HG03060 (cell line): ENCODE measurements at regions not wholly inside any gene's neighbourhood (a gene's known extent, or its start where the extent isn't known, plus 50 kb on each side); places are given as distances from the start of the nearest gene placed in this dataset.

ENCODE experiments used
- ATAC-seq: cut with Tn5 transposase; IDR thresholded peaks from one replicate; pipeline ENCODE4 v1.9.1; 2021; ENCODE audit warnings: low read depth, moderate number of reproducible peaks; ENCODE audit not compliant: unreplicated experiment

GRCh38 chr3:7881946-7882345, 619.7 kb upstream of the LMCD1 start:
- ATAC-seq: no peak

GRCh38 chr3:7897655-7898054, 604.0 kb upstream of the LMCD1 start:
- no peak for ATAC-seq

GRCh38 chr3:7913283-7913682, 588.3 kb upstream of the LMCD1 start:
- no peak for ATAC-seq

DNA sequence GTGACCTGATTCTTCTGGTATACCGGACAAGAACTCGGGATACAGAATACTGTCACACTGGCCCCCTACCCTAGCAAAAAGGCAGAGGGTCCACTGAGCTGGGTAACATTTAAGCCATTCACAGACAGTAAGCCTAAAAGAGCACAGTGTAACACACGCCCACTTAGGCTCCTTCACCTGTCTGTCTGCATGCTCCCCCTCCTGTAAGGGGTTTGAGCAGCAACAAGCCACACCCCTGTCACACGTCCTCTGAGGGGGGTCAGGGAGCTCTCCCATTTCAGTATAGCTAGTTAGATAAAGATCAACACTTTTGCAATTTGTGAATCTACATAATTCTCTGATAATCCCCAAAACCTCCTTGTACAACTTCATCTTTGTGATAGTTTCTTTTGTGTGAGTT, 586.3 kb upstream of the LMCD1 start:
- ATAC-seq: no peak

DNA sequence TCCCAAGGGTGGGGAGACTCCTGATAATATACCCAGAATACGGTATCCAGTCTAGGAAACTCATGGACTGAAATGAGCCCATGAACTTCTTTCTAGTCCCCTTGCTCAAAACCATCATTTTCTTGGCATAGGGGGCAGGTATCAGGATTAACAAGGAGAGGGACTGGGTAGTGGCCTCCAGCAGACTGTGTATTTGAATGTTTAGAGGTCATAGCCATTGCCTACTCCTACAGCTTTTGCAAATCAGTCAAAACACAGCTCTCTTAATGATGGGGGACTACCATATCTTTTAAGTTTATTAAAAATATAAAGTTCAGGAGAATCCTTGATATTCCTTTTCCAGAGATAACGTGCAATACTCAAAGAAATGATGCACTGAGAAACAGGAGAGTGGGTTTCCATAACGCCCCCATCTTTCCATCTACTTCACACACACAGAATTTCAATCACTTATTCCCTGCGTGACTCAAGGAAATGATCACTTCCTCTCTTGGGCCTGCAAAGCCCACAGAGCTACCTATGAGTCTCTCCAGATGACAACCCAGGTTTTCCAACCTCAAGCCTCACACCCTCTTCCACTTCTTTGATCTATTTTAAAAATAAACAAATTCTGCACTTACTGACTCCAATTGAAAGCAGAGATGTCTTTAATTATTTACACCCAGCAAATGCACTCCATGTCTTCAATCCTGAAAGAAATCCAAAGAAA, 584.0 kb upstream of the LMCD1 start:
- no peak for ATAC-seq

- no peak for ATAC-seq
Measured at GRCh38 chr3:7920211-7920610, 581.4 kb upstream of the LMCD1 start.

DNA sequence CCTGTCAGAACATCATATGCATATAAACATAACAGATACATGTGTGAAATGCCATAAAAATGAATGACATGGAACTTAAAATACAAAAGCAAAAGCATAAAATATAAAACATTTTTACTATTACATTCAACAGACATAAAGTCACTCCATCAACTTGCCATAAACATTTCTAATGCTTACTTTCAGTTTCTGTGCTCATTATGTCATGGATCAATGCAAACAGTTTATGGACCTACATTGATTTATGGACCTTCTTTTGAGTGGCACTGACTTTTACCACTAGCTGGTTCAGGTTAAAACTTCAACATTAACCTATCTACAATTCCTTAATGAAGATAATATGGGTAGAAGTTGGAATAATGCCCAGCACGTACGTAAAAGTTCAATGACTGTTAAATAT, 577.4 kb upstream of the LMCD1 start:
- ATAC-seq: no peak

DNA sequence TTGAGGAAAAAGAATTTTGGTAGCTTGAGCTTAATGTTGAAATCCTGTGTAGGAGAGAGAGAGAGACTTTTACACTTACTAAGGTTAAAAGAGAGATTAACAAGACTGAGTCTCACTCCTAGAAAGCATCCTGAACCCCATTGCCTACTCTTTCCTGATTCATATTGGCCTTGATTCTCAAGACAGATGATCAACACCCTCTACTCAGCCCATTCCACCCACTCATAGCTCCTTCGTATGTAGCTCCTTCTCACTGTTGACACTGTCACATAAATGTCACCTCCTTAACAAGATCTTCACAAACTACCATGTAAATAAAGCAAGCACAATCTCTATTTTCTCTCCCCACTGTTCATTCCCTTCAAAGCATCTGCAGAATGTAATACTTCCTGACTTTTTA, 574.6 kb upstream of the LMCD1 start:
- no peak for ATAC-seq

DNA sequence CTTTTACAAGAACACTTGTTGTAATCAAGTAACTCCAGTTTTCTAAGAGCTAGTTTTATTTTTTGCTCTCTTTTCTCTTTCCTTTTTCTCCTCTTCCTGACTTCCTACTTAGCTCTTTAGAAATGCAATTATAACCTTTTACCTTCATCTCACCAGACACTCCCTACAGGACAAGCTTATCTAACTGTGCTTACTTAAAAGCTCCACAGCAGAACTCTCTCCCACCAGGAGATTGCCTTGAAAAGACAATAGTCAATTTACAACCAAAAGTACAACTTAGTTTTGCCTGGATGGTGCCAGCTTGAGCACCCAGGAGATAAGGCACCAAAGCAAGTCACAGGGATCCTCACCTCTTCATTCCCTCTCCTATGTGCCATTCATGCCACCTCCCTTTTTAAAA, 573.8 kb upstream of the LMCD1 start:
- ATAC-seq: no peak

DNA sequence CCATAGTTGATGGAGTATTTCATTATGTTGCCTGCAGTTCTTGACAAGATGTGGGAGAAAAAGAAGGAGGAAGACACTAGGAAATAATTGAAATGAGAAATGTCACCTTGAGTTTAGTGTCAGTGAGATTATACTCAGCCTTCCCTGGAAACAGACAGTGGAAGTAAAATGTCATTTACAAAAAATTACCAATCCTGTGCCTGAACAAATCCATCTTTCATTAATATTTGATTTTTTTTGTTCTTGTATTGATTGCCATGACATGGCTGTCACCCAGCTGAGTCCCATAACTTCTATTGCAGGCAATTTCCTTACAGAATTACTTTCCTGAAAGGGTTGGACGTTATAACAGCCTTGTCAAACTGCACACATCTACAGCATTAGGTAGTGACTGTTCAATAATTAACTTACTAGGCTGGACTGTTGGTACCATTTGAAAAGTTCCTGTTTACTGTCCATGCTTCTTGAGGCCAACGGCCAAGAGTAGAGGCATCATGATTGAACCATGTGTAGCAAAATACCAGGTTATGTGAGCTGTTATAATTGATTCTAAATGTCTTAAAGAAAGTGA, 572.2 kb upstream of the LMCD1 start:
- ATAC-seq: no peak

GRCh38 chr3:7934362-7934761, 567.3 kb upstream of the LMCD1 start:
- ATAC-seq: no peak

DNA sequence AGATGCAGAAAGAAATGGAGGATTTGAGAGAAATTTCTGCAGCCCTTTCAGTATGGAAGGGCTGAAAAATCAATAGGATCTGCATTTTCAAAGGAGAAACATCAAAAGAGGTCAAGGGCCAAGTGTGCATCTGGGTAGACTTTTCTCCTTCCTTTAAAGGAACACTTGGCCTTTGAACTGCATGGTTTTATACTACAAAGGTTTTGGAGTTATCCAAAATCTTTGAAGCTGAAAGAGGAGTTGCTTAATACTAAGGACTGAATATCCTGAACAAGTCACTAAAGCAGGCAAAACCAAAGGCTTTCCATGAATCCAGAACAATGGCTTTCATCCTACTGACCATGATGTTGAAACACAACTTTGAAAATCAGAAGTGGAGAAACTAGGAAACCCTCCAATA, 553.7 kb upstream of the LMCD1 start:
- no peak for ATAC-seq

GRCh38 chr3:7950890-7951289, 550.7 kb upstream of the LMCD1 start:
- no peak for ATAC-seq

DNA sequence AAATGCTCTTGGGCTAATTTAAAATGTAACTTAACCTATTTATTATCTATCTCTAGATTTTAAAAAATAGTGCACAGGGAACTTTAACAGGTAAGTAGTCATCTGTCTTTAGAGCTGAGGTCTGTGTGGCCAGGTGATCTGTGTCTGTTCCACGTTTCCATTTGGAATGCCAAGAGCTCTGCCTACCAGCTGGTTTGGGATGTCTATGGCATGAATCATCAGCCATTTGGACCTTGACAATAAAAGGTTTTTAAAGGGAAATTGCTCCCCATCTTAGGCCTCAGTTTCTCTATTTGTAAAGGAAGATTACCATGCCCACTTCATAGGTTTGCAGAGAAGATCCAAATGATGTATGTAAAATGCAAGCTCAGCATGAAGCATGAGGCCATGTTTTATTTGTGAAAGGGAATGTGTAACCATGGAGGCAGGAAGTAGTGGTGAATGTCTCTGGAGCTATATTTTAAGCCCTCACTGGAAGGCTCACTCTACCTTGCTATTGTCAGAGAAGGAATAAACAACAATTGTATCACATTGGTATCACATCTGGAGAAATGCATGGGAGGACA, 548.1 kb upstream of the LMCD1 start:
- no peak for ATAC-seq

DNA sequence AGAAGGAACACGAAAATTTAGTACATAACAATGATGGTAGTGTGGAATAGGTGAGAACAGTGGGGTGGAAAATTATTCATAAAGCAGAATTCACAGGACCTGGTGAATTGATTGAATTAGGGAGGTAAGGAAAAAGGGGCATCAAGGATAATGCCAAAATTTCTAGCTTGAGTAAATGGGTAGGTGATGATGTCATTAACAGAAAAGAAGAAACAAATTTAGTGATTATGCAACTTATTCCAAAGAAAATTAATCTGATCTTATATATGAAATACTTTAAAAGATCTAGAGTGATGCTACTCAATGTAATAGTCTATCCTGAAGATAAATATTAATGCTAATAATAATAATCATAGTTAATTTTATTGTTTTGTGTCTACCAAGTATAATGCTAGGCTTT, 544.6 kb upstream of the LMCD1 start:
- no peak for ATAC-seq

DNA sequence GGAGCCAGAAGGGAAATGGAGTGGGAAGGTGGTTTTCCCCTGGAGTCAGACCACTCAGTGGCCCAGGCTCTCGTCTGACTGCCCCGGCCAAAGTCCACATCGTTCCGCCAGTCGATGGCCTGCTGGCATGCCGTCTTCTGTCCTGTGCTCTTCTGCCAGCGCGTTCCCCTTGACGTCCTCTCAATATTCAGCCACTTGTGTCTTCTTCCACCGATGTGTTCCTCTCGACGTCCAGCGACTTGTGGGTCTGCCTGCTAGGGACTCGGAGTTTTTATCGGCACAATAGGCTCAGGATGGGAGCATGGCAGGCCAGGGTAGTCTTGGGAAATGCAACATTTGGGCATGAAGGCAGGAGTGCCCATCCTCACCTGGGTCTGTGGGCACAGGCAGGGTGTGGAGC, 542.5 kb upstream of the LMCD1 start:
- ATAC-seq: no peak

GRCh38 chr3:7960601-7961000, 541.0 kb upstream of the LMCD1 start:
- ATAC-seq: no peak

DNA sequence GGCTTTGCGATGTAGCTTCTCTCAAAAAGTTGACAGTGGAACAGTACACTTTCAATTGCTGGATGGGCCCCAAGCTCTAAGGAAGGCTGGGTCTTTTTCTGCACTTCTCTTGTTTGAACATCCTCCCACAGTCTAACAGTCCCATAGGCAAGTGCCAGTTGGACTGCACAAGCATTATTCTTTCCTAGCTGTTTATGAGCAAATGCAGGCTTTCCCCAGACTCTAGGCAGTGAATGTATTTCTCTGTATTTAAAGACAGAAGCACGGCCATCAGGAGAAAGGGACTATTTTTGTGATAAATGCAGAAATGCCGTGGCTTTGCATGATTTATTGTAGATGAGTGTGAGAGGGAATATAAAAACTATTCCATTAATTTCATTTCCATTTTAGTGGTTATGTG, 539.3 kb upstream of the LMCD1 start:
- ATAC-seq: no peak

GRCh38 chr3:7964899-7965298, 536.7 kb upstream of the LMCD1 start:
- no peak for ATAC-seq

DNA sequence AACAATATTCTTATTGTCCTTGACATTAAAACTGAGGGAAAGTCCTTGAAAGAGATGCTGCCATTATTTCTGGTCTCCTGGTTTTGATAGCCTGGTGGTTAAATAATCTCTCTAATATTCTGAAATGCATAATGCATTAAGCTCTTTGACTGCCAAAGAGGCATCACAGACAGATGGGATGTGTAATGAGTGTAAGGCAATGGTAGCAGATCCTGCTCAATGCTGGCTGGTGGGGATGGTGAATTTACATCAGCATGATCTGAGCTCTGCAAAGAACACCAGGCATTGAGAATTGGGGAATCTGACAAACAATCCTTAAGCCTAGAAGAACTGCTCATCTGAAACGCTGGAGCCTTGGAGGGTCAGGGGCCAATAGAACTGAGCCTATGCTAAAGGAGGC, 528.6 kb upstream of the LMCD1 start:
- no peak for ATAC-seq

DNA sequence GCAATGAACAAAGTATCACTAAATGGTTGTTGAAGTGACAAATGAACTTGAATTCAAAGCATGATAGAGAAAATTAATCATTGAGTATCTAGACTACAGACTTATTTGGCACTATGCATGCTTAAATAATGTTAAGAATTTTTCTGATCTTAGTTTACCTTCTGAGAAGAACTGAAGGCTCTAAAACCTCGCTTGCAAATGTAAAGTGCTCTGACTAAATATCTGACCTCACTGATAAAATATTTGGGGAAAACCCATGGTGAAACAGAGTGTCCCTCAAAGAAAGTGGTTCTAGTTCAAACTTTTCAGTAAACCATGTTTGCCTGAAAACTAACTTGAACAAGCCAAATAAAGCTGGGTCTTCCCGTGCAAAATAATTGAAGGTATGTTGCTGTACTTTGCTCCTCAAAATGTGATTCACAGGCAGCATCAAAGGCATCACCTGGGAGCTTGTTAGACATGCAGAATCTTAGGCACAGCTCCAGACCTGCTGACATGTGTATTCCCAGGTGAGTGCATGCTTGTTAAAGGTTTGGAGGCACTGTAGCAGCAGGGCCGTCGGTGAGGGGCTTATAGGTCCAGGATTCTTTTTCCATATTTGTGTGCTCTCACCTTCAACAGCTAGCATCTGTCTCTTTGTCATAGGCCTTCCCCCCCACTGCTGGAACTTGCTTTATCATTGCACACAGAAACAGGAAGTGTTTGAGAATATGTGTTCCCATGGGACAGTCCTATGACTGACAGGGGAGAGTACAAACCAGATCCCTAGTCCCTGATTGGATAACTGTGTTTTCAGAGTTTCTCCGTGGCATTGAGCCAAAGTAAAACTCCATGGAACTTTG, 524.2 kb upstream of the LMCD1 start:
- ATAC-seq: peak; percentile 84

DNA sequence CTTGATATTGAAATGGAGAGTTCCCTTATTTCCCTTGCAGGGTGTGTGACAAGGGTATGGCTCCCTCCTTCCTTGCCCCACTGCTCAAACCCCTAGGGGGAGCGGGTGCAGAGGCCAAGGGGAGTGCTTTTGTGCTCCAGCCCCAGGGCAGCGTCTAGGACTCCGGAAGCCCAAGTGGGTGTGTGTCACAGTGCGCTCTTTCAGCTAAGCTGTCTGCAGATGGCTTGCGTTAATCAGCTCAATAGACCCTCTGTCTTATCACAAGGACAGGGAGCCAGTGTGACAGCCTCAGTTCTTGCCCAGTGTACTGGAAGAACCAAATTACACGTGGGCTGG, 523.6 kb upstream of the LMCD1 start:
- peak; percentile 11 for ATAC-seq
